GM19468 (cell line): ENCODE measurements at regions not wholly inside any gene's neighbourhood (a gene's known extent, or its start where the extent isn't known, plus 50 kb on each side); places are given as distances from the start of the nearest gene placed in this dataset.
A peak's percentile ranks its signal among the peaks of the same experiment; 100 is the strongest.
"Not testable (repeated sequence)": the region's sequence is repeated elsewhere in the genome, so short reads cannot be mapped to it uniquely, and the experiment has no call there.

Experiments used
- ATAC-seq: cut with Tn5 transposase; IDR thresholded peaks from one replicate; pipeline ENCODE4 v1.9.1; 2021; ENCODE audit warnings: mild to moderate bottlenecking, moderate library complexity, moderate number of reproducible peaks; ENCODE audit not compliant: unreplicated experiment; ENCODE audit errors: extremely low read depth

- no peak for ATAC-seq
Observed at GRCh38 chr4:131441004-131441688, 1707.9 kb upstream of the PCDH10 start.

GRCh38 chr4:131447883-131448282 lies 1701.2 kb upstream of the PCDH10 start:
- no peak for ATAC-seq

- ATAC-seq: no peak
Observed at GRCh38 chr4:131450572-131451209, 1698.4 kb upstream of the PCDH10 start.

GRCh38 chr4:131459430-131460101 lies 1689.5 kb upstream of the PCDH10 start:
- peak; percentile 50 for ATAC-seq

GRCh38 chr4:131470360-131470759 lies 1678.7 kb upstream of the PCDH10 start:
- ATAC-seq: no peak

- ATAC-seq: no peak
Observed at GRCh38 chr4:131488772-131489171, 1660.3 kb upstream of the PCDH10 start.

GRCh38 chr4:131496211-131496610 lies 1652.9 kb upstream of the PCDH10 start:
- ATAC-seq: not testable (repeated sequence)

GRCh38 chr4:131499141-131499873 lies 1649.8 kb upstream of the PCDH10 start:
- ATAC-seq: no peak

GRCh38 chr4:131509521-131509920 lies 1639.6 kb upstream of the PCDH10 start:
- no peak for ATAC-seq

GRCh38 chr4:131526686-131527085 lies 1622.4 kb upstream of the PCDH10 start:
- no peak for ATAC-seq

- no peak for ATAC-seq
Observed at GRCh38 chr4:131531087-131531486, 1618.0 kb upstream of the PCDH10 start.

- ATAC-seq: no peak
Observed at GRCh38 chr4:131534944-131535645, 1614.0 kb upstream of the PCDH10 start.

GRCh38 chr4:131540256-131540655 lies 1608.8 kb upstream of the PCDH10 start:
- ATAC-seq: no peak

GRCh38 chr4:131547506-131547981 lies 1601.5 kb upstream of the PCDH10 start:
- ATAC-seq: peak; percentile 23

GRCh38 chr4:131551306-131551705 lies 1597.8 kb upstream of the PCDH10 start:
- ATAC-seq: no peak

- no peak for ATAC-seq
Observed at GRCh38 chr4:131566026-131566425, 1583.1 kb upstream of the PCDH10 start.

GRCh38 chr4:131584587-131584986 lies 1564.5 kb upstream of the PCDH10 start:
- ATAC-seq: no peak

- no peak for ATAC-seq
Observed at GRCh38 chr4:131595140-131595539, 1554.0 kb upstream of the PCDH10 start.

- ATAC-seq: no peak
Observed at GRCh38 chr4:131603705-131604104, 1545.4 kb upstream of the PCDH10 start.

- ATAC-seq: no peak
Observed at GRCh38 chr4:131609039-131609438, 1540.1 kb upstream of the PCDH10 start.
